SK-N-SH (cell line): ENCODE measurements at regions not wholly inside any gene's neighbourhood (a gene's known extent, or its start where the extent isn't known, plus 50 kb on each side); places are given as distances from the start of the nearest gene placed in this dataset.

ENCODE experiments used
- CTCF ChIA-PET: fragments of 300-600, 350-600 bp; formaldehyde crosslinking; extraction: SDS; loops from one replicate; lab custom pipeline; 2021; lab: Yijun Ruan, JAX
- POLR2A ChIA-PET: fragments of 350-600 bp; sonication (Branson Sonifier 250); formaldehyde crosslinking; extraction: SDS; loops from one replicate; lab custom pipeline; 2020; ENCODE audit warnings: antibody characterized with exemption, inconsistent platforms; lab: Yijun Ruan, JAX
- DNase-seq: peaks from one replicate; pipeline ENCODE4 v3.0.0; 2012
- H2AFZ ChIP-seq: fragments of 200-600 bp; sonication (generic); 2 replicates; pipeline ENCODE4 v1.8.1; 2016; ENCODE audit warnings: antibody characterized with exemption, mild to moderate bottlenecking, low read depth
- H3F3A ChIP-seq: fragments of 200-600 bp; sonication (generic); replicated peaks from 2 replicates; pipeline ENCODE3; 2016; ENCODE audit warnings: antibody characterized with exemption, mild to moderate bottlenecking; ENCODE audit not compliant: insufficient read depth
- H3K27ac ChIP-seq, 2 experiments: fragments of 200-500 bp in 1 of 2; fragments of 200-600 bp in 1 of 2; sonication (Bioruptor generic) in 1 of 2; sonication (generic), shearing (Covaris generic) in 1 of 2; 2 replicates each; pipeline versions ENCODE4 v1.5.1 to v1.6.1; 2014 to 2016; ENCODE audit warnings: low read depth in 2 of 2, inconsistent platforms in 1 of 2, low read length in 1 of 2, mild to moderate bottlenecking in 1 of 2, mixed read lengths in 1 of 2
- H3K27me3 ChIP-seq: fragments of 200-600 bp; sonication (generic), shearing (Covaris generic); 2 replicates; pipeline ENCODE4 v1.6.1; 2016; ENCODE audit warnings: mixed run types; ENCODE audit not compliant: insufficient read depth
- H3K36me3 ChIP-seq, 2 experiments: fragments of 200-500 bp in 1 of 2; fragments of 200-600 bp in 1 of 2; sonication (Bioruptor generic) in 1 of 2; sonication (generic) in 1 of 2; replicated peaks in 1 of 2; 2 replicates each; pipeline versions ENCODE3 to v1.5.1; 2014 to 2016; ENCODE audit warnings: low read length in 1 of 2, mild to moderate bottlenecking in 1 of 2; ENCODE audit not compliant: insufficient read depth in 2 of 2, control insufficient read depth in 1 of 2
- H3K4me1 ChIP-seq, 2 experiments: fragments of 200-500 bp in 1 of 2; fragments of 200-600 bp in 1 of 2; sonication (Bioruptor generic) in 1 of 2; sonication (generic), shearing (Covaris generic) in 1 of 2; 2 replicates each; pipeline versions ENCODE4 v1.5.1 to v1.6.1; 2014 to 2016; ENCODE audit warnings: low read depth in 1 of 2, low read length in 1 of 2, mixed run types in 1 of 2; ENCODE audit not compliant: insufficient read depth in 2 of 2, control insufficient read depth in 1 of 2
- H3K4me2 ChIP-seq: fragments of 200-600 bp; sonication (generic), shearing (Covaris generic); 2 replicates; pipeline ENCODE4 v1.6.1; 2017; ENCODE audit warnings: mixed run types
- H3K4me3 ChIP-seq, 2 experiments: fragments of 200-500 bp in 1 of 2; fragments of 200-600 bp in 1 of 2; sonication (Bioruptor generic) in 1 of 2; sonication (generic), shearing (Covaris generic) in 1 of 2; 2 replicates each; pipeline versions ENCODE4 v1.5.1 to v1.8.1; 2014 to 2016; ENCODE audit warnings: low read depth in 2 of 2, inconsistent platforms in 1 of 2, low read length in 1 of 2, mild to moderate bottlenecking in 1 of 2, mixed read lengths in 1 of 2, moderate library complexity in 1 of 2
- H3K79me2 ChIP-seq: fragments of 200-600 bp; sonication (generic); 2 replicates; pipeline ENCODE4 v1.8.1; 2017; ENCODE audit warnings: mild to moderate bottlenecking; ENCODE audit not compliant: insufficient read depth
- H3K9ac ChIP-seq: fragments of 200-600 bp; sonication (generic); 2 replicates; pipeline ENCODE4 v1.6.1; 2017; ENCODE audit warnings: mixed run types
- H3K9me2 ChIP-seq: fragments of 200-600 bp; sonication (generic); 2 replicates; pipeline ENCODE4 v1.6.1; 2017; ENCODE audit warnings: mixed run types
- H3K9me3 ChIP-seq: fragments of 200-600 bp; sonication (generic); 2 replicates; pipeline ENCODE4 v1.6.1; 2017; ENCODE audit warnings: mixed run types, mild to moderate bottlenecking, moderate library complexity
- H4K20me1 ChIP-seq: fragments of 200-600 bp; sonication (generic); 2 replicates; pipeline ENCODE4 v1.6.1; 2017; ENCODE audit warnings: mild to moderate bottlenecking, mixed run types; ENCODE audit not compliant: insufficient read depth
- CHD2 ChIP-seq: fragments of 150-350 bp; IDR thresholded peaks from 2 replicates; pipeline ENCODE4 v1.6.1; 2018; ENCODE audit warnings: low read length; ENCODE audit not compliant: partially characterized antibody
- GABPA ChIP-seq: IDR thresholded peaks from 2 replicates; pipeline ENCODE4 v1.4.0; 2012; ENCODE audit warnings: low read depth, mild to moderate bottlenecking
- JUND ChIP-seq: IDR thresholded peaks from 2 replicates; pipeline ENCODE4 v1.4.0; 2012
- RXRA ChIP-seq: IDR thresholded peaks from 2 replicates; pipeline ENCODE4 v1.4.0; 2012; ENCODE audit warnings: low read depth, mild to moderate bottlenecking, borderline replicate concordance
- SIN3A ChIP-seq: IDR thresholded peaks from 2 replicates; pipeline ENCODE4 v1.6.1; 2012; ENCODE audit warnings: low read depth, mild to moderate bottlenecking, low read length, moderate library complexity, borderline replicate concordance
- TAF1 ChIP-seq: IDR thresholded peaks from 2 replicates; pipeline ENCODE4 v1.6.1; 2012; ENCODE audit warnings: low read depth, mild to moderate bottlenecking, low read length, moderate library complexity, borderline replicate concordance
- YY1 ChIP-seq: IDR thresholded peaks from 2 replicates; pipeline ENCODE4 v1.4.0; 2012; ENCODE audit warnings: low read depth, mild to moderate bottlenecking
- WGBS: methylation state at CpG from one replicate; pipeline ENCODE4 v1.1.6; 2017; ENCODE audit warnings: low lambda C conversion rate; 5-methylcytosine and 5-hydroxymethylcytosine counted together
- TF ChIP-seq, protein P1 (sequence below): IDR thresholded peaks from 2 replicates; pipeline ENCODE4 v1.4.0; 2012; ENCODE audit warnings: low read depth, borderline replicate concordance
- TF ChIP-seq, protein P2 (sequence below): IDR thresholded peaks from 2 replicates; pipeline ENCODE4; 2012
- TF ChIP-seq, protein P3 (sequence below): fragments of 200-600 bp; sonication (generic); IDR thresholded peaks from 2 replicates; pipeline ENCODE4 v1.6.1; 2017; ENCODE audit warnings: antibody characterized with exemption, mild to moderate bottlenecking, moderate library complexity

DNA sequence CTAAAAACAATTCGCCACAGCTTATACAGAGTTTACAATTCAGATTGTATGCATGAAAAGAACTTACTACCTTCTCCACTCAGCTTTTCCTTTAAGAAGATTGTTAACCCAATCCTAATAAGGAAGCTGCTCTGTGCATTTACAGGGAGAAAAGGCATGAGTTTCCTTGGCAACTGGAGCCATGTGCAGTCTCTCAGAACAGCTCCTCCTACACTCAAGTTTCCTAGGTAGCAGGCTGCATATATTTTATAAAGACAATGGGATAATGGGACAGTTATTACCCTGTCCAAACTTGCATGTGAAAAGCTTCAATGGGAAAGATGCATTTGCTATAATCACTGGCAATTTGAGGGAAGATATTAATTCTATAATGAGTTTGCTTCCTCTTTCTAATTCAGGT lies 125.5 kb upstream of the TRPC4 start:
- Histone ChIP-seq H3K9me3 (no peaks in the 10 kb centered on the region), H4K20me1 (no peaks in the 10 kb centered on the region), H3K9me2 (no peaks in the 10 kb centered on the region), H3K27me3 (no peaks in the 10 kb centered on the region; the same call in 1 of the 2 replicates), H3K4me2 (no peak overlapping the region), H2AFZ (no peak overlapping the region), H3K79me2 (no peaks in the 10 kb centered on the region), H3K4me1 (no peaks in the 10 kb centered on the region), H3K36me3 (no peaks in the 10 kb centered on the region), H3K9ac (no peak overlapping the region), H3K4me3 (no peak overlapping the region), H3K27ac (no peak overlapping the region), H3F3A (no peaks in the 10 kb centered on the region)
- TF ChIP-seq GABPA: no peak
- TF ChIP-seq YY1: no peak
- no peak for TF ChIP-seq RXRA
- no peak for TF ChIP-seq CHD2
- no peak for TF ChIP-seq TAF1
- no peak for TF ChIP-seq JUND
- TF ChIP-seq, protein P1, sequence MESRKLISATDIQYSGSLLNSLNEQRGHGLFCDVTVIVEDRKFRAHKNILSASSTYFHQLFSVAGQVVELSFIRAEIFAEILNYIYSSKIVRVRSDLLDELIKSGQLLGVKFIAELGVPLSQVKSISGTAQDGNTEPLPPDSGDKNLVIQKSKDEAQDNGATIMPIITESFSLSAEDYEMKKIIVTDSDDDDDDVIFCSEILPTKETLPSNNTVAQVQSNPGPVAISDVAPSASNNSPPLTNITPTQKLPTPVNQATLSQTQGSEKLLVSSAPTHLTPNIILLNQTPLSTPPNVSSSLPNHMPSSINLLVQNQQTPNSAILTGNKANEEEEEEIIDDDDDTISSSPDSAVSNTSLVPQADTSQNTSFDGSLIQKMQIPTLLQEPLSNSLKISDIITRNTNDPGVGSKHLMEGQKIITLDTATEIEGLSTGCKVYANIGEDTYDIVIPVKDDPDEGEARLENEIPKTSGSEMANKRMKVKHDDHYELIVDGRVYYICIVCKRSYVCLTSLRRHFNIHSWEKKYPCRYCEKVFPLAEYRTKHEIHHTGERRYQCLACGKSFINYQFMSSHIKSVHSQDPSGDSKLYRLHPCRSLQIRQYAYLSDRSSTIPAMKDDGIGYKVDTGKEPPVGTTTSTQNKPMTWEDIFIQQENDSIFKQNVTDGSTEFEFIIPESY: no peak
- no peak for TF ChIP-seq SIN3A
- no peak for DNase-seq
- CTCF ChIA-PET: interaction anchor here (0.7 kb wide), 1 partner anchor 251 kb away, joined by 3 read pairs; no protein-coding TSS in a partner anchor
- POLR2A ChIA-PET: no interaction called here
- 0% methylated on average over 1 of the region's 1 CpG for WGBS

DNA sequence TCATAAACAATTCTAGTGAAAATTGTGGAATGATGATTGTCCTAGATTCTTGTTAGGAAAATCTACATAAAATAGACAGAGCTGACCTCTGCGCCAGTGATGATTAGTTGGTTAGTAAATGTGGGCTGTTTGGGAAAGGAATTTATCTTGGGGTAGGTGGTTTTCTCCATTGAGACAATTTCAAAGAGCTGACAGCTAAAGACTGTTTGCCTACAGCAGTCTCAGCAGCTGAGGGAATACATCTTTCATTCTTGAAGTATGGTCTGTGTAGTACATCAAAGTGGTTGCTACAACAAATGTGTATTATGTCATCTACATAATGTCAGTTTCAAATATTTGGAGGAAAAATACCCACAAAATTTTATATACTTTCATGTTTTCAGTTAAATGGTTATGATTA lies 117.2 kb upstream of the TRPC4 start:
- Histone ChIP-seq H3K27ac (no peak overlapping the region), H3K27me3 (no peaks in the 10 kb centered on the region), H4K20me1 (no peaks in the 10 kb centered on the region), H3K4me3 (no peak overlapping the region), H3F3A (no peaks in the 10 kb centered on the region), H3K4me2 (no peak overlapping the region), H3K36me3 (no peaks in the 10 kb centered on the region), H2AFZ (no peak overlapping the region), H3K4me1 (no peaks in the 10 kb centered on the region; a peak in 1 of 4 replicates), H3K9ac (no peak overlapping the region), H3K9me3 (no peaks in the 10 kb centered on the region), H3K9me2 (no peaks in the 10 kb centered on the region), H3K79me2 (no peaks in the 10 kb centered on the region)
- ChIA-PET CTCF (interaction anchor here (0.9 kb wide), 1 partner anchor 595 kb away, joined by 3 read pairs; no protein-coding TSS in a partner anchor), POLR2A (no interaction called here)
- DNase-seq: no peak
- 39% methylated on average over 1 of the region's 1 CpG for WGBS
- TF ChIP-seq, protein P2, sequence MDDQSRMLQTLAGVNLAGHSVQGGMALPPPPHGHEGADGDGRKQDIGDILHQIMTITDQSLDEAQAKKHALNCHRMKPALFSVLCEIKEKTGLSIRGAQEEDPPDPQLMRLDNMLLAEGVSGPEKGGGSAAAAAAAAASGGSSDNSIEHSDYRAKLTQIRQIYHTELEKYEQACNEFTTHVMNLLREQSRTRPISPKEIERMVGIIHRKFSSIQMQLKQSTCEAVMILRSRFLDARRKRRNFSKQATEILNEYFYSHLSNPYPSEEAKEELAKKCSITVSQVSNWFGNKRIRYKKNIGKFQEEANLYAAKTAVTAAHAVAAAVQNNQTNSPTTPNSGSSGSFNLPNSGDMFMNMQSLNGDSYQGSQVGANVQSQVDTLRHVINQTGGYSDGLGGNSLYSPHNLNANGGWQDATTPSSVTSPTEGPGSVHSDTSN: no peak

DNA sequence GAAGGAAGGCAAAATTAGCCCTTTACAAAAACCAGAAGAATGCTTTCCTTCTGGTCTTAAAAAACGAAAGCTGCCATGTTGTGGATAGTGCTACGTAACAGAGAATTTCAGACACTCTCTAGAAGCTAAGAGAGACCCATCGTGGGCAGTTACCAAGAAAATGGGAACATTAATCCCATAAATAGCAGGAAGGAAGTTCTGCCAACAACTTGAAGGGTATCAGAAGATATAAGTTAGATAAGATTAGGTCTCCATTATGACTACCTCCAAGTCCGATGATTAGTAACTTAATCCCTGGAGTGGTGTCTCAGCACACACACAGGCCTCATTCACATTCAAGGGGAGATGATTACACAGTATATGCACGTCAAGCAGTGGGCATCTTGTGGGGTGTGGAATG lies 115.7 kb upstream of the TRPC4 start:
- H3K9ac ChIP-seq: no peak overlapping the region
- no peak overlapping the region for H3K27ac ChIP-seq
- no peaks in the 10 kb centered on the region for H4K20me1 ChIP-seq
- H3K79me2 ChIP-seq: no peaks in the 10 kb centered on the region
- H3F3A ChIP-seq: no peaks in the 10 kb centered on the region
- H3K9me2 ChIP-seq: no peaks in the 10 kb centered on the region
- CTCF ChIA-PET: no interaction called here
- H3K4me1 ChIP-seq: no peaks in the 10 kb centered on the region; a peak in 1 of 4 replicates
- no peak for DNase-seq
- 17% methylated on average over 5 of the region's 5 CpGs for WGBS
- POLR2A ChIA-PET: no interaction called here
- H3K36me3 ChIP-seq: no peaks in the 10 kb centered on the region
- TF ChIP-seq, protein P3, sequence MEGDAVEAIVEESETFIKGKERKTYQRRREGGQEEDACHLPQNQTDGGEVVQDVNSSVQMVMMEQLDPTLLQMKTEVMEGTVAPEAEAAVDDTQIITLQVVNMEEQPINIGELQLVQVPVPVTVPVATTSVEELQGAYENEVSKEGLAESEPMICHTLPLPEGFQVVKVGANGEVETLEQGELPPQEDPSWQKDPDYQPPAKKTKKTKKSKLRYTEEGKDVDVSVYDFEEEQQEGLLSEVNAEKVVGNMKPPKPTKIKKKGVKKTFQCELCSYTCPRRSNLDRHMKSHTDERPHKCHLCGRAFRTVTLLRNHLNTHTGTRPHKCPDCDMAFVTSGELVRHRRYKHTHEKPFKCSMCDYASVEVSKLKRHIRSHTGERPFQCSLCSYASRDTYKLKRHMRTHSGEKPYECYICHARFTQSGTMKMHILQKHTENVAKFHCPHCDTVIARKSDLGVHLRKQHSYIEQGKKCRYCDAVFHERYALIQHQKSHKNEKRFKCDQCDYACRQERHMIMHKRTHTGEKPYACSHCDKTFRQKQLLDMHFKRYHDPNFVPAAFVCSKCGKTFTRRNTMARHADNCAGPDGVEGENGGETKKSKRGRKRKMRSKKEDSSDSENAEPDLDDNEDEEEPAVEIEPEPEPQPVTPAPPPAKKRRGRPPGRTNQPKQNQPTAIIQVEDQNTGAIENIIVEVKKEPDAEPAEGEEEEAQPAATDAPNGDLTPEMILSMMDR: no peak
- no peak overlapping the region for H3K4me3 ChIP-seq
- no peaks in the 10 kb centered on the region for H3K27me3 ChIP-seq
- H3K9me3 ChIP-seq: no peaks in the 10 kb centered on the region
- H2AFZ ChIP-seq: no peak overlapping the region
- H3K4me2 ChIP-seq: no peak overlapping the region
